Trophoblast cell (in vitro differentiated cells and primary cell): ENCODE measurements at regions not wholly inside any gene's neighbourhood (a gene's known extent, or its start where the extent isn't known, plus 50 kb on each side); places are given as distances from the start of the nearest gene placed in this dataset.

ENCODE experiments used
- DNase-seq, 2 donors: peaks; one replicate each; pipeline ENCODE4 v3.0.0-alpha.2; 2016
- H2AFZ ChIP-seq: 2 replicates; pipeline ENCODE4 v1.6.1; 2013; ENCODE audit warnings: low read length, moderate library complexity, mild to moderate bottlenecking; ENCODE audit not compliant: insufficient read depth, poor library complexity
- H2AK5ac ChIP-seq: 2 replicates; pipeline ENCODE4 v1.6.1; 2013; ENCODE audit warnings: mild to moderate bottlenecking, low read length
- H2BK120ac ChIP-seq: 2 replicates; pipeline ENCODE4 v1.6.1; 2013; ENCODE audit warnings: low read length, mild to moderate bottlenecking, moderate library complexity; ENCODE audit not compliant: insufficient read depth, poor library complexity
- H2BK12ac ChIP-seq: 2 replicates; pipeline ENCODE4 v1.6.1; 2013; ENCODE audit warnings: mild to moderate bottlenecking, low read length, moderate library complexity
- H2BK5ac ChIP-seq: 2 replicates; pipeline ENCODE4 v1.6.1; 2013; ENCODE audit warnings: low read length, low read depth, moderate library complexity, mild to moderate bottlenecking; ENCODE audit not compliant: poor library complexity
- H3K14ac ChIP-seq: 2 replicates; pipeline ENCODE4 v1.6.1; 2013; ENCODE audit warnings: mild to moderate bottlenecking, low read length
- H3K18ac ChIP-seq: 2 replicates; pipeline ENCODE4 v1.6.1; 2013; ENCODE audit warnings: mild to moderate bottlenecking, low read length
- H3K23ac ChIP-seq: 2 replicates; pipeline ENCODE4 v1.6.1; 2013; ENCODE audit warnings: low read length
- H3K27ac ChIP-seq: 2 replicates; pipeline ENCODE4 v1.5.1; 2013; ENCODE audit warnings: low read depth, mild to moderate bottlenecking, inconsistent platforms, low read length, moderate library complexity
- H3K27me3 ChIP-seq: 2 replicates; pipeline ENCODE4 v1.6.1; 2013; ENCODE audit warnings: inconsistent platforms, mild to moderate bottlenecking, low read length, moderate library complexity; ENCODE audit not compliant: insufficient read depth
- H3K36me3 ChIP-seq, 2 experiments: 1 replicate in 1 of 2; 2 replicates in 1 of 2; pipeline ENCODE4 v1.6.1; 2013; ENCODE audit warnings: low read length in 2 of 2, mild to moderate bottlenecking in 2 of 2, moderate library complexity in 1 of 2; ENCODE audit not compliant: insufficient read depth in 2 of 2, control insufficient read depth in 1 of 2
- H3K4ac ChIP-seq: 2 replicates; pipeline ENCODE4 v1.6.1; 2013; ENCODE audit warnings: low read depth, mild to moderate bottlenecking, low read length, moderate library complexity
- H3K4me1 ChIP-seq, 2 experiments: 1 replicate in 1 of 2; 2 replicates in 1 of 2; pipeline ENCODE4 v1.6.1; 2013; ENCODE audit warnings: low read length in 2 of 2, mild to moderate bottlenecking in 2 of 2, moderate library complexity in 1 of 2; ENCODE audit not compliant: insufficient read depth in 2 of 2, control insufficient read depth in 1 of 2
- H3K4me2 ChIP-seq: 2 replicates; pipeline ENCODE4 v1.6.1; 2013; ENCODE audit warnings: inconsistent platforms, mild to moderate bottlenecking, low read length, moderate library complexity
- H3K4me3 ChIP-seq: 2 replicates; pipeline ENCODE4 v1.5.1; 2013; ENCODE audit warnings: mild to moderate bottlenecking, low read depth, low read length, inconsistent platforms
- H3K79me1 ChIP-seq: one replicate; pipeline ENCODE4 v1.6.1; 2013; ENCODE audit warnings: low read length
- H3K79me2 ChIP-seq: 2 replicates; pipeline ENCODE4 v1.6.1; 2013; ENCODE audit warnings: low read length, mild to moderate bottlenecking; ENCODE audit not compliant: control insufficient read depth, insufficient read depth, poor library complexity
- H3K9ac ChIP-seq: 2 replicates; pipeline ENCODE4 v1.6.1; 2013; ENCODE audit warnings: mild to moderate bottlenecking, low read length
- H3K9me3 ChIP-seq: 2 replicates; pipeline ENCODE4 v1.6.1; 2013; ENCODE audit warnings: low read depth, mild to moderate bottlenecking, control low read depth, inconsistent platforms, low read length; ENCODE audit not compliant: insufficient read depth
- H4K12ac ChIP-seq: 2 replicates; pipeline ENCODE4 v1.6.1; 2013; ENCODE audit warnings: low read depth, mild to moderate bottlenecking, low read length, moderate library complexity
- H4K8ac ChIP-seq: 2 replicates; pipeline ENCODE4 v1.6.1; 2013; ENCODE audit warnings: low read depth, mild to moderate bottlenecking, low read length, moderate library complexity
- H4K91ac ChIP-seq: one replicate; pipeline ENCODE4 v1.6.1; 2013; ENCODE audit warnings: low read depth, mild to moderate bottlenecking, low read length, moderate library complexity
- WGBS: extraction: QIAGEN DNeasy Blood & Tissue Kit; methylation state at CpG from one replicate; pipeline ENCODE4 v1.1.7; 2013; ENCODE audit warnings: missing lambda C conversion rate; ENCODE audit not compliant: insufficient read length, insufficient coverage; ENCODE audit errors: extremely low coverage; 5-methylcytosine and 5-hydroxymethylcytosine counted together

GRCh38 chr18:75618146-75618545 lies 190.6 kb upstream of the SMIM21 start:
- Histone ChIP-seq H3K79me2 (no peaks in the 10 kb centered on the region), H2AK5ac (no peak overlapping the region), H4K12ac (no peak overlapping the region), H3K4me1 (no peaks in the 10 kb centered on the region), H2AFZ (no peak overlapping the region), H3K27me3 (no peaks in the 10 kb centered on the region), H3K4me2 (no peak overlapping the region), H3K36me3 (no peaks in the 10 kb centered on the region), H3K9me3 (no peaks in the 10 kb centered on the region), H2BK12ac (no peak overlapping the region), H3K4ac (no peak overlapping the region), H2BK5ac (no peak overlapping the region), H3K18ac (no peak overlapping the region), H4K8ac (no peak overlapping the region), H3K4me3 (no peak overlapping the region), H3K27ac (no peak overlapping the region), H2BK120ac (no peak overlapping the region), H4K91ac (no peak overlapping the region), H3K23ac (no peak overlapping the region), H3K9ac (no peak overlapping the region), H3K79me1 (no peaks in the 10 kb centered on the region), H3K14ac (no peak overlapping the region)
- no CpG with 5 or more reads among the region's 4 CpGs for WGBS
- no peak for DNase-seq

GRCh38 chr18:75612456-75612855 lies 185.0 kb upstream of the SMIM21 start:
- H3K4ac ChIP-seq, result no peak overlapping the region
- no peak overlapping the region for H3K4me3 ChIP-seq
- no peaks in the 10 kb centered on the region for H3K79me2 ChIP-seq
- no peak overlapping the region for H2BK12ac ChIP-seq
- H3K14ac ChIP-seq, result no peak overlapping the region
- H4K12ac ChIP-seq, result no peak overlapping the region
- H3K4me1 ChIP-seq, result no peaks in the 10 kb centered on the region
- H3K27me3 ChIP-seq, result no peaks in the 10 kb centered on the region
- H2AFZ ChIP-seq, result no peak overlapping the region
- no peak overlapping the region for H3K18ac ChIP-seq
- H4K91ac ChIP-seq, result no peak overlapping the region
- H3K23ac ChIP-seq, result no peak overlapping the region
- no peaks in the 10 kb centered on the region for H3K79me1 ChIP-seq
- H2BK120ac ChIP-seq, result no peak overlapping the region
- H3K27ac ChIP-seq, result no peak overlapping the region
- no peak overlapping the region for H3K9ac ChIP-seq
- DNase-seq, result no peak
- H2AK5ac ChIP-seq, result no peak overlapping the region
- no peak overlapping the region for H2BK5ac ChIP-seq
- H4K8ac ChIP-seq, result no peak overlapping the region
- WGBS, result no CpG with 5 or more reads among the region's 5 CpGs
- H3K9me3 ChIP-seq, result peaks cover 2% of the 10 kb centered on the region
- no peaks in the 10 kb centered on the region for H3K36me3 ChIP-seq
- no peak overlapping the region for H3K4me2 ChIP-seq

- H3K79me2 ChIP-seq, result no peaks in the 10 kb centered on the region
- H3K4ac ChIP-seq, result no peak overlapping the region
- no peak overlapping the region for H4K12ac ChIP-seq
- no peak overlapping the region for H4K8ac ChIP-seq
- no peak overlapping the region for H3K27ac ChIP-seq
- H2BK120ac ChIP-seq, result no peak overlapping the region
- H3K4me3 ChIP-seq, result no peak overlapping the region
- no peak for DNase-seq
- WGBS, result no CpG with 5 or more reads among the region's 2 CpGs
- H2AFZ ChIP-seq, result no peak overlapping the region
- H3K14ac ChIP-seq, result no peak overlapping the region
- H3K36me3 ChIP-seq, result no peaks in the 10 kb centered on the region
- no peak overlapping the region for H3K23ac ChIP-seq
- no peak overlapping the region for H2BK5ac ChIP-seq
- no peak overlapping the region for H4K91ac ChIP-seq
- no peaks in the 10 kb centered on the region for H3K4me1 ChIP-seq
- H3K18ac ChIP-seq, result no peak overlapping the region
- no peaks in the 10 kb centered on the region for H3K27me3 ChIP-seq
- no peaks in the 10 kb centered on the region for H3K79me1 ChIP-seq
- H2AK5ac ChIP-seq, result no peak overlapping the region
- peaks cover 2% of the 10 kb centered on the region for H3K9me3 ChIP-seq
- H3K4me2 ChIP-seq, result no peak overlapping the region
- H3K9ac ChIP-seq, result no peak overlapping the region
- no peak overlapping the region for H2BK12ac ChIP-seq
Observed at GRCh38 chr18:75607701-75608100, 180.2 kb upstream of the SMIM21 start.

- H3K27ac ChIP-seq, result no peak overlapping the region
- no peak overlapping the region for H4K8ac ChIP-seq
- H3K4me2 ChIP-seq, result no peak overlapping the region
- no peak overlapping the region for H4K91ac ChIP-seq
- no peak for DNase-seq
- no peak overlapping the region for H4K12ac ChIP-seq
- H3K9ac ChIP-seq, result no peak overlapping the region
- H3K23ac ChIP-seq, result no peak overlapping the region
- H2BK12ac ChIP-seq, result no peak overlapping the region
- no peaks in the 10 kb centered on the region for H3K79me2 ChIP-seq
- H3K36me3 ChIP-seq, result peaks cover 0 to 2% of the 10 kb centered on the region in 2 experiments
- H2BK120ac ChIP-seq, result no peak overlapping the region
- H3K27me3 ChIP-seq, result no peaks in the 10 kb centered on the region
- no peak overlapping the region for H2AK5ac ChIP-seq
- no peak overlapping the region for H3K18ac ChIP-seq
- no peak overlapping the region for H3K4me3 ChIP-seq
- no peaks in the 10 kb centered on the region for H3K79me1 ChIP-seq
- H3K4me1 ChIP-seq, result no peaks in the 10 kb centered on the region
- no peak overlapping the region for H3K14ac ChIP-seq
- no peaks in the 10 kb centered on the region for H3K9me3 ChIP-seq
- H3K4ac ChIP-seq, result no peak overlapping the region
- H2BK5ac ChIP-seq, result no peak overlapping the region
- H2AFZ ChIP-seq, result no peak overlapping the region
- no CpG with 5 or more reads among the region's 3 CpGs for WGBS
Observed at GRCh38 chr18:75592527-75592926, 165.0 kb upstream of the SMIM21 start.
